HG02642 (cell line): ENCODE measurements at regions not wholly inside any gene's neighbourhood (a gene's known extent, or its start where the extent isn't known, plus 50 kb on each side); places are given as distances from the start of the nearest gene placed in this dataset.
A peak's percentile ranks its signal among the peaks of the same experiment; 100 is the strongest.

Experiments used
- ATAC-seq: cut with Tn5 transposase; IDR thresholded peaks from one replicate; pipeline ENCODE4 v1.9.1; 2021; ENCODE audit warnings: mild to moderate bottlenecking; ENCODE audit not compliant: unreplicated experiment, poor library complexity

GRCh38 chr3:124584552-124585391 is 145.5 kb upstream of the UMPS start:
- no peak for ATAC-seq

DNA sequence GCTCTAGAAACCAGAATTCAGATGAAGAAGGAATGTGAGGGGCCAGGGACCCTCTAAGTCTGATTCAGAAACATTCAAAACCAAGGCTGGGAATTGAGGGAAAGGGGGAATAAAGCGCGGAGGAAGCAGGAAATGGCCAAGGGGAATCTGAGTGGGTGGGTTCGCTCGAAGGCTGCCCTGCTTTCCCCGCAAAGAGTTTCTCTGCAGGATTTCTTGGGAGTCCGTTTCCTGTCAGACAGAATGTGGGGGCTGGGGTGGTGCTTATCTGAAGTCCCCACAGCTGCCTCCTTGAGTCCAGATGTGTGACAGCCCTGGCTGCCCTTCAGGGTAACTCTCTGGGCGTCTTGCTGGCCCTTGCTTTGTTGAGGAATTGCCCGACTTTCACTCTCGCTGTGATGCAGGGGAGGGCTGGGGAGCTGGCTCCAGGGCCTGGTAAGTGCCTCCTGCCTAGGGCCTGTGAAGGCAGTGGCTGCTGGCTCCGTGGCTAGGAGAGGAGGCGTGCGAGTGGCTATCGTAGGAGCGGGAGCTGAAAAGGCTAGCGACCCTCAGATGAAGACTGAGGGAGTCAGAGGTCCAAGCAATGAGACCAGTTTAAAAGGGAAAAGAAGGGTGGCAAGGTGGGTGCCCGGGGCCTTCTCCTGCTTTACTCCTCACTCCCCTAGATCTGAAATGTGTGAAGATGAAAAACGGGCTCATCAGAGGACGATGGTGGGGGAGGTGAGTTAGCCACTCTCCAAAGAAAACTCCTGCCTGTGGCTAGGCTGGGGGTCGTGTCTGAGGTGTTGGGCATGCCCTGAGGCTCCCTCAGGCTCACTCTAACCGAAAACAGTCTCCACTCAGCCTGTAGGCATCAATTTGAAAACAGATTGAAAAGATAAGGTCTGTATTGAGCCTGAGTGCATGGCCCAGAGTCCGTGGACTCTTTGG is 143.9 kb upstream of the UMPS start:
- ATAC-seq, result no peak

GRCh38 chr3:124587053-124587408 is 143.2 kb upstream of the UMPS start:
- no peak for ATAC-seq

DNA sequence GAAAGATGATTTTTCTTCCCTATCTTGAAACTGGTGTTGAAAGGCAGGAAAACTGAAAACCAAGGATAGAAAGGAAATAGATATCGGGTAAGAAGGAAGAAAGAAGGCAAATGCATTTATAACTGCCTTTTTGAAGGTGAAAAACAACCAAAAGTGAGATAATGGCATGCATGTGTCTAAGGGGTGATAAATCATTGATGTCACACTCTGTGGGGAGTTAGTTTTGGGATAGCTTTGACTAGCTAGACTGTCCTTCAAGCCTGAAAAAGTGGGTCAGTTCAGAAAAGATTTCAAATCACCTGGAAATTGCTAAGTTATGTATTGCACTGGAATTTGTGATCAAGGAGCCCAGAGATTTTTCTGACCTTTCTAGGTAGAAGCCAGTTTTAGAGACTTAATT is 142.2 kb upstream of the UMPS start:
- ATAC-seq, result no peak

DNA sequence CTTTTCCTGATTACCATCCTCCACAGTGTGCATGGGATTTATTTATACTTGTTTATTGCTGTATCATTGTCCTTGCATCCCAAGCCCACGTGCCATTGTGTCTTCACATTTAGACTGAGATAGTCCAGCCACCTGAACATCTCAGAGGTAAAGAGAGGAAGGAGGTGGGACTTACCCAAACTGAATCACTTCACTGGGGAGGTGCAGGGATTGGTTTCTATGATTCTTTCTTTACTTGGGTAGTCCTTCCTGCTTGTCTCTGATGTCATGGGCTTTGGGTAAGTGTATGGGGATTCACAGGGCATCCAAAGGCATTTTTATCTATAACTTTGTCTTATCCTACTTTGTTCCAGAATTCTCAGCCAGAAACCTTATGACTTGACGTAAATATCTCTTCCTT is 141.5 kb upstream of the UMPS start:
- ATAC-seq, result no peak

DNA sequence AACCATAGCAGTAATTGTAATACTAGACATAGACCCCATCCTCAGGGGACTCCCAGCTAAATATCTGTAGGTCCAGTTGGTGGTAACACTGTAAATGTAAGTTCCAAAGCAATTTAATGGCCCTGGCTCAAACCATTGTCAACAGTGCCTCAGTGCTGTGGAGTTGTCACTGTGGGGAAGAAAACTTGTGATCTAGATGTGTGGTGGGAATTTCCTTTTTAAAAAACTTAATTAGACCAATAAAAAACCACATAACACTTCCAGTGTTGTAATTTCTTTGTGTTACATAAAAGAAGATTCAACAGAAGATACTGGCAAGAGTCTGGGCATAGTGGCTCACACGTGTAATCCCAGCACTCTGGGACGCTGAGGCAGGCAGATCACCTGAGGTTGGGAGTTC is 138.6 kb upstream of the UMPS start:
- no peak for ATAC-seq

GRCh38 chr3:124592658-124593441 is 137.4 kb upstream of the UMPS start:
- ATAC-seq, result peak; percentile 54

- ATAC-seq, result no peak
These were observed 136.8 kb upstream of the UMPS start for GRCh38 chr3:124593442-124593829.

GRCh38 chr3:124594581-124594980 is 135.7 kb upstream of the UMPS start:
- no peak for ATAC-seq

DNA sequence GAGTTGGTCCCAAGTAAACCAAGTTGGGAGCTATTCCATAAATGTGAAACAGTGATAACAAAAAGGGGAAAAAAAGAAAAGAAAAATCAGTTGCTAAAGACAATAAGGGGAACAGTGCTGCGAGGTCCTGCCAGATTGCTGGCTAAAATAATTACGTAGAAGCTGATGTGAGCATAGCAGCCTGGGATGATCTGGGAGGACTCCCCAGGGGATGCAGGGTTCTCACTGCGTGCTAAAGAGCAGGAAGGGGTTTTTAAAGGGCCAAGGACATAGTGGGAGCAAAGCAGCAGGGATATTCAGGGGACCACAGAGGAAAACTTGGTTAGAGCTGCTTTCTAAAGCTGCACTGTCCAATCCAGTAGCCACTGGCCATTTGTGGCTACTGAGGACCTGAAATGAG is 133.0 kb upstream of the UMPS start:
- ATAC-seq, result no peak

DNA sequence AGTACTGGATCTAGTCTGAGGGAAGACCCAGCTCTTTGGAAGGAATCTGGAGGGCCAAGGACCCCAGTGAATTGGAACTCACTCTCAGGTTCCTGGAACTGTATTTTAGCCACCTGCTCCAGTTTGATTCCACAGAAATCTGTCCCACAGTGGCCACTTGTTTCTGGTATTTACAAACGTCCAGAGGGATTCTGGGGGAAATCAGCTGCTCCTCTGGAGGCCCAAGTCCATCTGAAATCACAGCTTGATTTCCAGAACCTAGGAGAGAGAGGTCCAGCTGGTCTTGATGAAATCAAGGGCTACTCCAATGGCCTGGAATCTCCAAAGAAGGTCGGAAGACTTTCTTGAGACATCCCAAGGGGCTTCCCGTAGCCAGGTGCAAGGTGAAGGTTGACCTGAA is 132.3 kb upstream of the UMPS start:
- no peak for ATAC-seq

GRCh38 chr3:124599147-124599765 is 131.0 kb upstream of the UMPS start:
- ATAC-seq, result no peak

DNA sequence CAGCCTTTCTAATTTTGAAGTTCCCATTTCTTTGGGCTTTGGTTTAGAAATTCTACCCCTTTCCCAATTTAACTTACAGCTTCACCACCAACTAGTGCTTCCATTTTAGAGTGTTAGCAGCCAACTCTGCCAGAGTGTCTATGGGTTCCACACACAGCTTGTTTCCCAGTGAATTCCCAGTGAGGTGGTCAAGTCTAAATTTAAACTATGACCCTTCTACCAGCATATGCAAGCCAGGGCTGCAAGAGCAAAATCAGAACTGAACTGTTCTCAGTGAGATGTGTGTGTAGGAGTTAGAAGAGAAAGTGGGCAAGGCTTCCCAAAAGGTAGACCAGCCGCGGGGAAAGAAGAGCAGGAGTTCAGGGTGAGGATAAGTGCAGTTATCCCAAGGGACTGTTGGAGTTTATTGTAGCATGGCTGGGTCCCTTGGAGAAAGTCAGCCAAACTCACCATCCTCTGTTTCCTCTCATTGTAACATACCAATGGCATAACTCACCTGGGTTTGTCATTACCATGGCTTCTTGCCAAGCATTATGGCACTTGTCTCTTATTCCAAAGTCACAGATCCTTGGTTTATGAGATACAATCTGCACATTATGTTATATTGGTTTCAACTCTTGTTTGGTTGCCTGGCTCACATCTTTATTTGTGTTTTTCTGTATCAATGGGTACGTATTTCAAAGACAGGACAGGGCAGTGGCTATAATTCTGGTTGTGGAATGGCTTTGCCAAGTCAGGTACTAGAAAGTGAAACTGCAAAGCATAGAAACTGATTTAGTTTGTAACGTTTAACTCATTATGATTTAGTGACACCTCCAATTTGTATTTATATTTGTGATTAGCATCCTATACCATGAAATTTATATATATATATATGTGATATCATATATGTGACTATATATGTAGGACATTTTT is 130.2 kb upstream of the UMPS start:
- ATAC-seq, result no peak

GRCh38 chr3:124600765-124601164 is 129.5 kb upstream of the UMPS start:
- no peak for ATAC-seq

DNA sequence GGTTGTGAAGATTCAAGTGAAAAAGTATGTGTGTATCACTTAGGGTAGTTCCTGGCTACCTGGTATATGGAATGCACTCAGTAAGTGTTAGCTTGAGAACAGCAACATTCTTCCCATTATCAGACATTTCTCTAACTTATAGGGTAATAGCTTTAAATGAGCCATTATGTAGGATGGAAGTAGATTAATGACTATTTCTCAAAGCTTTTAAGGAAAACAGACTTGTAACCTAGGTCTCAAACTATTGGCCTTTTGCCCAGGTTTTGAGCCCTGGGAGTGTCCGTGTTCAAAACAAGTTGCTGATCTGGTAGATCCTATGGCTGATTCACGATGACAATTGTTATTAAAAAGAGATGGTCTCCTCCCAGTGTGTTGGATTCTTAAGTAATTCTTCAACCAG is 129.1 kb upstream of the UMPS start:
- ATAC-seq, result no peak

DNA sequence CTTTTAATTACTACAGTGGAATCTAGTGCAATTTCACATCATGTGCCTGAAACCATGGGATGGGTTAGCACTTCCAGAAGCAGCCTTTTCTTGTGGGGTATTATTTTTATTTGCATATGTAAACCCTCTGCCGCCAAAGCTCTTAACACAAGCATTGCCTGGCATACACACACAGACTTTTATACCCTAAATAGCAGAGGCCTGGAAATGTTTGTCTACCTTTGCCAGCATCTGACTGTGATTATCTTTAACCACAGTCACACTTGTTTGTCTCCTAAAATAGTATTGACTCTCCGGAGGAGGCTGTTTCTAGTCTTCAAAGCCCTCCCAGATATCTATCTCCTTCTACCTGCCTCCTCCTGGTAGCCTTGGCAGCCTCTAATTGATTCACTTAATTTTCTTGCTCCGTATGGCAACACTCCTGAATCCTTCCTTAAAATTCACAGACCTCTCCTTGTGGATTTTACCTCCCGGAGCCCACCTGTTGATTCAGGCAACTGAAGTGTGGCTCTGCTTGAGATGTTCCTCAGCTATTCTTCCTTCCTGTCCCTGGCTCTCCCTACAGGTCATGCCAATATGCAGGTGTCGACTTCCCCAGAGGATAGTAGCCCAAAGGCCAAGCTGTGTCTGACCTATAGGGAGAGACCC is 127.1 kb upstream of the UMPS start:
- no peak for ATAC-seq

DNA sequence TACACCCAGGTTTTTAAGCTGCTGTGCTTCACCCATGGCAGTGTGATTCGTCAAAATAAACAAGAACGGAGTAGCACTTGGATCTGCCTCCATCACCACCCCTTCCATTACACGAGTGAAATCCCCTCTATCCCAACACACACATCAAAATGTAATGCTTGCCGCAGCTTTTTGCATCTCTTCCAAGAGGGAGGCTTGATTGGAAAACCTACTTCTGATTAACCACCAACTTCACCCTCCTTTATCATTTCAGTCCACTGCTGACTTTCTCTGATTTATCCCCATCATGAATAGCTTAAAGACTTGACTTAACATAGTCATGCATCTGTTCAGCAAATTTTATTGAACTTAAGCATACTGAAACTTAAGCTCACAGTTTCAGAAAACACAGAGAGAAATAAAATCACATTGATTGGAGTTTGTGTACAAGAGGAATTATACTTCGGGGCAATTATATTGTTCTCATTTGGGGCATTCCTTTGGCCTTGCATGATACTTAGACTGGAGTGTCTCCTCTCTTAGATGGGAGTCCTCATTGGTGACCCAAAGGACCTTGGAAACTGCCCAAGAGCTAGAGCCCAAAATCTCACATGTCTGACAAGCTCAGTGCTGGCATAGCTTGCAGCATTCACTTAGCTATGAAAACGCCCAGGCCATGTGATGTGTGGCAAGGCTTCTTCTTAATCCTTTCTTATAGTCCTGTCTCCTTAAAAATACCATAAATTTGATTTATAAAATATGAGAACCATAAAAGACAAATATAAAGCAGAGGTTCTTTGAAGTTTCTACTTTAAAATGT is 124.3 kb upstream of the UMPS start:
- ATAC-seq, result no peak

- no peak for ATAC-seq
These were observed 123.1 kb upstream of the UMPS start for GRCh38 chr3:124607163-124607562.
